Cardiac muscle cell (in vitro differentiated cells and primary cell): ENCODE measurements at regions not wholly inside any gene's neighbourhood (a gene's known extent, or its start where the extent isn't known, plus 50 kb on each side); places are given as distances from the start of the nearest gene placed in this dataset.

Experiments used
- DNase-seq, 2 donors: peaks; one replicate each; pipeline versions ENCODE4 v3.0.0 to v3.0.0-alpha.2; 2010 to 2017; ENCODE audit warnings: low read depth in 1 of 2, low spot score in 1 of 2
- H3K27ac ChIP-seq: fragments of 200-600 bp; sonication (generic); 2 replicates; pipeline ENCODE4 v1.5.1; 2016
- H3K27me3 ChIP-seq: fragments of 200-600 bp; sonication (generic); 2 replicates; pipeline ENCODE4 v1.6.0; 2016; ENCODE audit warnings: control low read depth
- H3K36me3 ChIP-seq: fragments of 200-600 bp; sonication (generic); 2 replicates; pipeline ENCODE4 v1.5.1; 2016; ENCODE audit warnings: control low read depth
- H3K4me1 ChIP-seq: fragments of 200-600 bp; sonication (generic); 2 replicates; pipeline ENCODE4 v1.8.1; 2017; ENCODE audit warnings: low read depth, mild to moderate bottlenecking, mixed run types
- H3K4me3 ChIP-seq: fragments of 200-600 bp; sonication (generic); 2 replicates; pipeline ENCODE4 v1.5.1; 2016; ENCODE audit warnings: mild to moderate bottlenecking
- H3K9me3 ChIP-seq: fragments of 200-600 bp; sonication (generic); 2 replicates; pipeline ENCODE4 v1.5.1; 2017; ENCODE audit warnings: low read depth, mild to moderate bottlenecking, control low read depth
- TF ChIP-seq, protein P1 (sequence below): IDR thresholded peaks from 2 replicates; pipeline ENCODE4 v1.5.1; 2012; ENCODE audit warnings: low read depth, mild to moderate bottlenecking, low read length

DNA sequence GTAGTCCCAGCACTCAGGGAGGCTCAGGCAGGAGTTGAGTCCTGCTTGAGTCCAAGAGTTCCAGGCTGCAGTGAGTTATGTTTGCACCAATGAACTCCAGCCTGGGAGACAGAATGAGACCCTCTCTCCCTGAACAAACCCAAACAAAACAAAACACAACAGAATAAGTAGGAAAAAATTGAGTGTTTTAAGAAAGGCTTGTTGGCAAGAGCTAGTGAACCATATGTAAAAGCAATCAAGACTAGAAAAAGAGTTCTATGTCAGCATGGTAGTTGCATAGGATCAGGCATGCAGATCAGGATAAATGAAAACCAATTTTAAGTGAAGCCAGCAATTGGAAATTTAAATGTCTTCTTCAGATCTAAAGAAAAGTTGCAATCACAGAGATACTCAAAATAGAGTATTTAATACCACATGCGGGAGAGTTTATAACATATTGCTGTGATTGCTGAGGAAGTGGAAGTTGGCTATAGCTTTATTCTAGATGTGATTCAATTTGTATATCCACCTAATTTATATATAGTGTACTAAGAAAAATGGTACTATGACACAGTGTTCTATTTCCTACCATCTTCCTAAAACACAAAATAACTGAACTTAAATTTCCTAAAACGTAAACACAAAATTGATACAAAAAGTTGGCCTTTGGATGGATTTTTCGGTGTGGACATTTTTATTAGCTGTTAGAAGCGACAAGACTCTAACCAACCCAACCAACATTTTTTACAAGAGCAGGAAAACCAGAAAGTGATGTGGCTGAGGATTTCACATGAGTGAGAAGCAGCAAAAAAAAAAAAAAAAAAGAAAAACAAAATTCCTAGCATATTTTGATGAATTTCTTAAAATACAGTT, 101.9 kb upstream of the ROBO1 start:
- no peaks in the 10 kb centered on the region for H3K9me3 ChIP-seq
- H3K4me1 ChIP-seq: peaks cover 3% of the 10 kb centered on the region
- DNase-seq: no peak
- no peaks in the 10 kb centered on the region for H3K27me3 ChIP-seq
- no peak overlapping the region for H3K27ac ChIP-seq
- TF ChIP-seq, protein P1, sequence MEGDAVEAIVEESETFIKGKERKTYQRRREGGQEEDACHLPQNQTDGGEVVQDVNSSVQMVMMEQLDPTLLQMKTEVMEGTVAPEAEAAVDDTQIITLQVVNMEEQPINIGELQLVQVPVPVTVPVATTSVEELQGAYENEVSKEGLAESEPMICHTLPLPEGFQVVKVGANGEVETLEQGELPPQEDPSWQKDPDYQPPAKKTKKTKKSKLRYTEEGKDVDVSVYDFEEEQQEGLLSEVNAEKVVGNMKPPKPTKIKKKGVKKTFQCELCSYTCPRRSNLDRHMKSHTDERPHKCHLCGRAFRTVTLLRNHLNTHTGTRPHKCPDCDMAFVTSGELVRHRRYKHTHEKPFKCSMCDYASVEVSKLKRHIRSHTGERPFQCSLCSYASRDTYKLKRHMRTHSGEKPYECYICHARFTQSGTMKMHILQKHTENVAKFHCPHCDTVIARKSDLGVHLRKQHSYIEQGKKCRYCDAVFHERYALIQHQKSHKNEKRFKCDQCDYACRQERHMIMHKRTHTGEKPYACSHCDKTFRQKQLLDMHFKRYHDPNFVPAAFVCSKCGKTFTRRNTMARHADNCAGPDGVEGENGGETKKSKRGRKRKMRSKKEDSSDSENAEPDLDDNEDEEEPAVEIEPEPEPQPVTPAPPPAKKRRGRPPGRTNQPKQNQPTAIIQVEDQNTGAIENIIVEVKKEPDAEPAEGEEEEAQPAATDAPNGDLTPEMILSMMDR: no peak
- no peak overlapping the region for H3K4me3 ChIP-seq
- H3K36me3 ChIP-seq: no peaks in the 10 kb centered on the region

DNA sequence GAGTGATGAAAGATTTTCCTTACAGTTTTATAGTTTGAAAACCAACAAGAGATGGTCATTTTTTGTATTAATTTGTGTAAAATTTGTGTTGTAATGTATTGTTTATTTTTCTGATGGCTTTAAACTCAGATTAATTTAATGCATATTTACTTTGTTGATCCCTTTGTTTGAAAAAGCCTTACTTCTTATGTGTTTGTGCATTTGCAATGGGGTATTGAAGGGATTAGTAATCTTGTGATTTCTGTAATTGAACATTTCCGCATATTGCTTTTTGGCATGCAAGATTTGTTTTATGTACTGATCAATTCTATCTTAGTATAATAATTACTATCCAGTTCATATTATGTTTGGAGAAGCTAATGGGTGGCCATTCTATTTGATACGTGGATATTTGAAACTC, 98.4 kb upstream of the ROBO1 start:
- H3K27me3 ChIP-seq: no peaks in the 10 kb centered on the region
- no peak overlapping the region for H3K4me3 ChIP-seq
- TF ChIP-seq, protein P1: no peak
- H3K4me1 ChIP-seq: no peaks in the 10 kb centered on the region
- DNase-seq: no peak
- no peaks in the 10 kb centered on the region for H3K36me3 ChIP-seq
- no peak overlapping the region for H3K27ac ChIP-seq
- H3K9me3 ChIP-seq: no peaks in the 10 kb centered on the region

DNA sequence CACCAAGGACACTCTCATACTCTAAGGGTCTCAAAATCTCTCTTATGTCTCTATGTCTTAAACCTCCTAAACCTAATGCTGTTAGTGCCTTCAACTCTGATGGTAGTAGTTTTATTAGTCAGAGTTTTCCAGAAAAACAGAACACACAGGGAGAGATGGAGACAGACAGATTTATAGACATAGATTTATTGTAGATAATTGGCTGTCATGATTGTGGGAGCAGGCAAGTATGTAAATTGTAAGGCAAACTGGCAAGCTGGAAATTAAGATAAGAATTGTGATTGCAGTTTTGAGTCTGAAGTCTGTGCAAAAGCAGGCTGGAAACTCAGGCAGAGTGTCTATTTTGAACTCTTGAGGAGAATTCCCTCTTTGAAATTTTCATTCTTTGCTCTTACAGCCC, 96.3 kb upstream of the ROBO1 start:
- no peak overlapping the region for H3K27ac ChIP-seq
- TF ChIP-seq, protein P1: no peak
- no peak for DNase-seq

DNA sequence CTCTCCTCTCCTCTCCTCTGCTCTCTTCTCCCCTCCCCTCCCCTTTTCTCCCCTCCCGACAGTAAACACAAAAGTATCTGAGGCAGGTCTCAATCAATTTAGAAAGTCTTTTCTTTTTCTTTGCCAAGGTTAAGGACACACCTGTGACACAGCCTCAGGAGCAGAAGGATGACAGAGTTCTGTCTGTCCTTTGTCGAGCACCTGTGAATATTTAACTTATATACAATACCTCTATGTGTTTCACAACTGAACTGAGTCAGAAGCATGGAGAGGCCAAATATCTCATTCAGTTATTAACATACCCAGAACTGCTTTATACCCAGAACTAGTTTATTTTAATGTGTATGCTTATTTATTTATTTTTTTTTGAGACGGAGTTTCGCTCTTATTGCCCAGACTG, 81.1 kb upstream of the ROBO1 start:
- Histone ChIP-seq H3K4me1 (no peaks in the 10 kb centered on the region), H3K4me3 (no peak overlapping the region), H3K36me3 (no peaks in the 10 kb centered on the region), H3K27ac (no peak overlapping the region), H3K27me3 (no peaks in the 10 kb centered on the region), H3K9me3 (no peaks in the 10 kb centered on the region)
- TF ChIP-seq, protein P1: no peak
- no peak for DNase-seq

More for the DNA sequence above, 96.3 kb upstream of the ROBO1 start:
- H3K27me3 ChIP-seq: no peaks in the 10 kb centered on the region
- H3K9me3 ChIP-seq: no peaks in the 10 kb centered on the region
- H3K4me3 ChIP-seq: no peak overlapping the region
- no peaks in the 10 kb centered on the region for H3K4me1 ChIP-seq
- H3K36me3 ChIP-seq: no peaks in the 10 kb centered on the region

DNA sequence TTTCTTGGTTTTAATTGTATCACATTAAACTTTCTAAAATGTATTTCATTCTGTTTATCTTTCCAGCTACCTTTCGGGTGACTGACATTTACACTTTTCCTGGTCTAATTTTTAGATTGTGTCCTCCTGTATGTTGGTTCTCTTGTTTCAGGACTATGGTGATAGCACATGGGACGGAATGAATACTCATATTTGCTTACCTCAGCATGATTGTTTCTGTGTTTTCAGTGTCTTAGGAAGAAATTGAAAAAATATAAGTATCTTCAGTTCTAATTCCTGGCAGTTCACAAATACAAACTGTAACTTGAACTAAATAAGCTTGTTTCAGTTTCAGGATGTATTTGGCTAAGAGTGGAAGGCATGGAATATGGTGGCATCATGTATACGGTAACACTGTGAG, 80.1 kb upstream of the ROBO1 start:
- Histone ChIP-seq H3K9me3 (no peaks in the 10 kb centered on the region), H3K4me3 (no peak overlapping the region), H3K27me3 (no peaks in the 10 kb centered on the region), H3K4me1 (no peaks in the 10 kb centered on the region), H3K27ac (no peak overlapping the region), H3K36me3 (no peaks in the 10 kb centered on the region)
- TF ChIP-seq, protein P1: no peak
- DNase-seq: no peak
